Spleen (tissue), 11 donors: ENCODE measurements at regions not wholly inside any gene's neighbourhood (a gene's known extent, or its start where the extent isn't known, plus 50 kb on each side); places are given as distances from the start of the nearest gene placed in this dataset.

ENCODE experiments used
- DNase-seq: peaks from one replicate; pipeline ENCODE4 v3.0.0-alpha.2; 2020
- H3K27ac ChIP-seq, 8 donors: fragments of 200-600 bp; sonication (generic) in 7 of 8; 1 replicate in 4 of 8; 2 replicates in 4 of 8; pipeline versions ENCODE4 v1.5.0 to v1.8.0; 2016 to 2021; ENCODE audit warnings: inconsistent platforms in 4 of 8, mild to moderate bottlenecking in 4 of 8, moderate library complexity in 1 of 8
- H3K27me3 ChIP-seq, 7 donors: fragments of 200-600 bp; sonication (generic) in 6 of 7; replicated peaks in 1 of 7; 1 replicate in 4 of 7; 2 replicates in 3 of 7; pipeline versions ENCODE4 v1.5.0 to v1.8.0; 2016 to 2021; ENCODE audit warnings: inconsistent platforms in 3 of 7, mild to moderate bottlenecking in 1 of 7
- H3K36me3 ChIP-seq, 6 donors: fragments of 200-600 bp; sonication (generic) in 5 of 6; 1 replicate in 4 of 6; 2 replicates in 2 of 6; pipeline versions ENCODE4 v1.5.0 to v1.8.0; 2016 to 2021; ENCODE audit warnings: inconsistent platforms in 2 of 6
- H3K4me1 ChIP-seq, 6 donors: fragments of 200-600 bp; sonication (generic) in 5 of 6; 1 replicate in 3 of 6; 2 replicates in 3 of 6; pipeline versions ENCODE4 v1.5.0 to v1.8.0; 2016 to 2021; ENCODE audit warnings: inconsistent platforms in 3 of 6
- H3K4me3 ChIP-seq, 8 donors: fragments of 200-600 bp; sonication (generic) in 7 of 8; 1 replicate in 4 of 8; 2 replicates in 4 of 8; pipeline versions ENCODE4 v1.5.0 to v1.8.0; 2016 to 2021; ENCODE audit warnings: inconsistent platforms in 4 of 8, mild to moderate bottlenecking in 4 of 8, moderate library complexity in 2 of 8
- H3K9me3 ChIP-seq, 8 donors: fragments of 200-600 bp; sonication (generic) in 7 of 8; 1 replicate in 4 of 8; 2 replicates in 4 of 8; pipeline versions ENCODE4 v1.5.0 to v1.8.0; 2016 to 2021; ENCODE audit warnings: inconsistent platforms in 4 of 8
- CTCF ChIP-seq, 11 experiments: fragments of 200-600 bp in 7 of 11; fragments of 450-650 bp in 4 of 11; sonication (generic) in 4 of 11; IDR thresholded peaks in 8 of 11; conservative IDR thresholded peaks in 3 of 11; 1 replicate in 7 of 11; 2 replicates in 4 of 11; pipeline versions ENCODE4 v1.4.0 to v1.8.0; 2016 to 2021; ENCODE audit warnings: antibody characterized with exemption in 11 of 11, inconsistent platforms in 4 of 11, mild to moderate bottlenecking in 1 of 11
- POLR2A ChIP-seq, 3 donors: fragments of 450-650 bp; IDR thresholded peaks; one replicate each; pipeline ENCODE4 v1.5.1; 2017; ENCODE audit warnings: antibody characterized with exemption in 3 of 3, mild to moderate bottlenecking in 1 of 3
- POLR2AphosphoS5 ChIP-seq, 3 donors: sonication (generic); formaldehyde crosslinking; IDR thresholded peaks; one replicate each; pipeline ENCODE4 v1.5.1; 2017; ENCODE audit warnings: antibody characterized with exemption in 3 of 3
- WGBS, 5 donors: extraction: QIAGEN DNeasy Blood & Tissue Kit in 3 of 5; methylation state at CpG; one replicate each; pipeline versions ENCODE4 v1.1.5 to v1.1.7; 2013 to 2018; 5-methylcytosine and 5-hydroxymethylcytosine counted together
- intact Hi-C: fragments of 100-400 bp; cut with DNase I; formaldehyde crosslinking; loops from one replicate; pipeline ENCODE4 v1.15.0; 2023; ENCODE audit warnings: low total_unique reads
- donor health status: healthy with polysubstance abuse.
- donor health status: DM: no; HTN: no; CAD: no; lungs with moderate emphysema.
- donor health status: DM: no; HTN: no; CAD: no.
- donor health status: Bipolar disorder and iron deficiency.
- donor health status: healthy.
- donor health status: DM: no; HTN: no; CAD: no.
- donor health status: DM: yes; HTN: yes; CAD: no.

GRCh38 chr4:165635951-165636350, 237.1 kb upstream of the TLL1 start:
- Histone ChIP-seq H3K4me3 (no peak overlapping the region), H3K27me3 (no peaks in the 10 kb centered on the region), H3K4me1 (no peaks in the 10 kb centered on the region), H3K9me3 (peaks cover 0 to 28% (median 3%) of the 10 kb centered on the region in 8 donors), H3K36me3 (no peaks in the 10 kb centered on the region), H3K27ac (no peak overlapping the region)
- no peak for DNase-seq
- TF ChIP-seq CTCF (IDR thresholded peaks at IDR 0.05 in 8 of 11, conservative IDR thresholded peaks at IDR 0.05 in 3 of 11) (no peak), POLR2AphosphoS5 (IDR thresholded peaks at IDR 0.05) (no peak), POLR2A (IDR thresholded peaks at IDR 0.05) (no peak)
- WGBS, 5 donors, result 74 to 88% (median 80%) methylated on average over 2 of the region's 2 CpGs
- intact Hi-C loops, result no loop called here

- H3K9me3 ChIP-seq, result peaks cover 0 to 18% (median 8%) of the 10 kb centered on the region in 8 donors
- intact Hi-C loops, result no loop called here
- no peak overlapping the region for H3K27ac ChIP-seq
- no peaks in the 10 kb centered on the region for H3K4me1 ChIP-seq
- DNase-seq, result no peak
- no peaks in the 10 kb centered on the region for H3K36me3 ChIP-seq
- TF ChIP-seq CTCF (IDR thresholded peaks at IDR 0.05 in 8 of 11, conservative IDR thresholded peaks at IDR 0.05 in 3 of 11) (no peak), POLR2AphosphoS5 (IDR thresholded peaks at IDR 0.05) (no peak), POLR2A (IDR thresholded peaks at IDR 0.05) (no peak)
- no peaks in the 10 kb centered on the region for H3K27me3 ChIP-seq
- H3K4me3 ChIP-seq, result no peak overlapping the region
- WGBS, 5 donors, result 92 to 100% (median 94%) methylated on average over 1 of the region's 1 CpG
Measured at GRCh38 chr4:165651901-165652300, 221.1 kb upstream of the TLL1 start.

GRCh38 chr4:165654556-165654955, 218.5 kb upstream of the TLL1 start:
- Histone ChIP-seq H3K27me3 (no peaks in the 10 kb centered on the region), H3K36me3 (no peaks in the 10 kb centered on the region), H3K9me3 (peaks cover 0 to 14% (median 9%) of the 10 kb centered on the region in 8 donors), H3K4me3 (no peak overlapping the region), H3K4me1 (no peaks in the 10 kb centered on the region), H3K27ac (no peak overlapping the region)
- DNase-seq, result no peak
- intact Hi-C loops, result no loop called here
- WGBS, 5 donors, result 49 to 96% (median 86%) methylated on average over 2 of the region's 2 CpGs
- no peak for TF ChIP-seq POLR2AphosphoS5 (IDR thresholded peaks at IDR 0.05)
- TF ChIP-seq POLR2A (IDR thresholded peaks at IDR 0.05), result no peak
- TF ChIP-seq CTCF (IDR thresholded peaks at IDR 0.05 in 8 of 11, conservative IDR thresholded peaks at IDR 0.05 in 3 of 11), result no peak

GRCh38 chr4:165656399-165656798, 216.6 kb upstream of the TLL1 start:
- DNase-seq, result no peak
- H3K36me3 ChIP-seq, result no peaks in the 10 kb centered on the region
- H3K27ac ChIP-seq, result no peak overlapping the region
- intact Hi-C loops, result no loop called here
- no peaks in the 10 kb centered on the region for H3K4me1 ChIP-seq
- no peak overlapping the region for H3K4me3 ChIP-seq
- TF ChIP-seq POLR2AphosphoS5 (IDR thresholded peaks at IDR 0.05) (no peak), POLR2A (IDR thresholded peaks at IDR 0.05) (no peak), CTCF (IDR thresholded peaks at IDR 0.05 in 8 of 11, conservative IDR thresholded peaks at IDR 0.05 in 3 of 11) (no peak)
- peaks cover 0 to 14% (median 9%) of the 10 kb centered on the region in 8 donors for H3K9me3 ChIP-seq
- 54 to 77% (median 73%) methylated on average over 1 of the region's 1 CpG for WGBS, 5 donors
- no peaks in the 10 kb centered on the region for H3K27me3 ChIP-seq
